SK-N-SH treated with all-trans-retinoic acid at 6 μM for 48 hours (cell line): ENCODE measurements at regions not wholly inside any gene's neighbourhood (a gene's known extent, or its start where the extent isn't known, plus 50 kb on each side); places are given as distances from the start of the nearest gene placed in this dataset.

Experiments
- ISL1 ChIP-seq: fragments of 250-450 bp; sonication (Bioruptor Pico); IDR thresholded peaks from 2 replicates; pipeline ENCODE4 v2.1.2; 2022; ENCODE audit warnings: mild to moderate bottlenecking, moderate library complexity
- RARB ChIP-seq: fragments of 250-450 bp; sonication (Bioruptor Pico); IDR thresholded peaks from 2 replicates; pipeline ENCODE4 v1.8.0; 2021; ENCODE audit warnings: mild to moderate bottlenecking, moderate library complexity
- TOX ChIP-seq: fragments of 250-450 bp; sonication (Bioruptor Pico); IDR thresholded peaks from 2 replicates; pipeline ENCODE4 v1.8.0; 2021; ENCODE audit warnings: mild to moderate bottlenecking, moderate library complexity, borderline replicate concordance
- ZFP3 ChIP-seq: fragments of 250-450 bp; sonication (Bioruptor Pico); IDR thresholded peaks from 2 replicates; pipeline ENCODE4 v1.5.0; 2020; ENCODE audit warnings: mild to moderate bottlenecking, moderate library complexity
- ZNF70 ChIP-seq: fragments of 450-650 bp; formaldehyde crosslinking; IDR thresholded peaks from 2 replicates; pipeline ENCODE4 v1.5.0; 2020; ENCODE audit warnings: mild to moderate bottlenecking, moderate library complexity
- TF ChIP-seq, protein P1 (sequence below): fragments of 250-450 bp; sonication (Bioruptor Pico); IDR thresholded peaks from 2 replicates; pipeline ENCODE4 v1.8.0; 2020; ENCODE audit warnings: mild to moderate bottlenecking, moderate library complexity, borderline replicate concordance
- TF ChIP-seq, protein P2 (sequence below): fragments of 250-450 bp; sonication (Bioruptor Pico); IDR thresholded peaks from 2 replicates; pipeline ENCODE4 v1.5.1; 2020; ENCODE audit warnings: low read depth, mild to moderate bottlenecking, moderate library complexity
- TF ChIP-seq, protein P3 (sequence below): fragments of 250-450 bp; sonication (Bioruptor Pico); IDR thresholded peaks from 2 replicates; pipeline ENCODE4 v1.5.1; 2021; ENCODE audit warnings: mild to moderate bottlenecking, moderate library complexity

DNA sequence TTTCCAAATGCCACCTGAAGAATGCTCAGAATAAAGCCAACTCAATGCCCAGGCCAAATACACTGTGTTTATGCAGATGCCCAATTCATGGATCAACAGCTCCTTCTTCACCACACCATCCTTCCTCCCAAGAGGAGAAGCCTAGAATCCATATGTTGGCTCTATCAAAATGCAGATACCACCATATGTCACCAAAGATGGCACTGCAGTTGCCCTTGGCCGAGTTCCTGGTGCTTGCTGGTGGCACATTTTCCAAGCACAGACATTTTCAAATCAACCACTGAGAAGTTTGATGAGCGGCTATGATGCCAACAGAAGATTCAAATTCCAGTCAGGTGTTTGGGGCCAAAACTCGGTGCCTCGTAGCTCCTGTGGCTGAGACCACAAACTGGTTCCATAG lies 430.3 kb downstream of the AJAP1 start:
- TF ChIP-seq ZNF70 (CRISPR knock-in tag) = no peak
- TF ChIP-seq, protein P1, sequence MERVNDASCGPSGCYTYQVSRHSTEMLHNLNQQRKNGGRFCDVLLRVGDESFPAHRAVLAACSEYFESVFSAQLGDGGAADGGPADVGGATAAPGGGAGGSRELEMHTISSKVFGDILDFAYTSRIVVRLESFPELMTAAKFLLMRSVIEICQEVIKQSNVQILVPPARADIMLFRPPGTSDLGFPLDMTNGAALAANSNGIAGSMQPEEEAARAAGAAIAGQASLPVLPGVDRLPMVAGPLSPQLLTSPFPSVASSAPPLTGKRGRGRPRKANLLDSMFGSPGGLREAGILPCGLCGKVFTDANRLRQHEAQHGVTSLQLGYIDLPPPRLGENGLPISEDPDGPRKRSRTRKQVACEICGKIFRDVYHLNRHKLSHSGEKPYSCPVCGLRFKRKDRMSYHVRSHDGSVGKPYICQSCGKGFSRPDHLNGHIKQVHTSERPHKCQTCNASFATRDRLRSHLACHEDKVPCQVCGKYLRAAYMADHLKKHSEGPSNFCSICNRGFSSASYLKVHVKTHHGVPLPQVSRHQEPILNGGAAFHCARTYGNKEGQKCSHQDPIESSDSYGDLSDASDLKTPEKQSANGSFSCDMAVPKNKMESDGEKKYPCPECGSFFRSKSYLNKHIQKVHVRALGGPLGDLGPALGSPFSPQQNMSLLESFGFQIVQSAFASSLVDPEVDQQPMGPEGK (CRISPR knock-in tag) = no peak
- TF ChIP-seq TOX (CRISPR knock-in tag) = no peak
- TF ChIP-seq, protein P2, sequence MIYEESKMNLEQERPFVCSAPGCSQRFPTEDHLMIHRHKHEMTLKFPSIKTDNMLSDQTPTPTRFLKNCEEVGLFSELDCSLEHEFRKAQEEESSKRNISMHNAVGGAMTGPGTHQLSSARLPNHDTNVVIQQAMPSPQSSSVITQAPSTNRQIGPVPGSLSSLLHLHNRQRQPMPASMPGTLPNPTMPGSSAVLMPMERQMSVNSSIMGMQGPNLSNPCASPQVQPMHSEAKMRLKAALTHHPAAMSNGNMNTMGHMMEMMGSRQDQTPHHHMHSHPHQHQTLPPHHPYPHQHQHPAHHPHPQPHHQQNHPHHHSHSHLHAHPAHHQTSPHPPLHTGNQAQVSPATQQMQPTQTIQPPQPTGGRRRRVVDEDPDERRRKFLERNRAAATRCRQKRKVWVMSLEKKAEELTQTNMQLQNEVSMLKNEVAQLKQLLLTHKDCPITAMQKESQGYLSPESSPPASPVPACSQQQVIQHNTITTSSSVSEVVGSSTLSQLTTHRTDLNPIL (CRISPR knock-in tag) = no peak
- no peak for TF ChIP-seq ZFP3
- TF ChIP-seq, protein P3, sequence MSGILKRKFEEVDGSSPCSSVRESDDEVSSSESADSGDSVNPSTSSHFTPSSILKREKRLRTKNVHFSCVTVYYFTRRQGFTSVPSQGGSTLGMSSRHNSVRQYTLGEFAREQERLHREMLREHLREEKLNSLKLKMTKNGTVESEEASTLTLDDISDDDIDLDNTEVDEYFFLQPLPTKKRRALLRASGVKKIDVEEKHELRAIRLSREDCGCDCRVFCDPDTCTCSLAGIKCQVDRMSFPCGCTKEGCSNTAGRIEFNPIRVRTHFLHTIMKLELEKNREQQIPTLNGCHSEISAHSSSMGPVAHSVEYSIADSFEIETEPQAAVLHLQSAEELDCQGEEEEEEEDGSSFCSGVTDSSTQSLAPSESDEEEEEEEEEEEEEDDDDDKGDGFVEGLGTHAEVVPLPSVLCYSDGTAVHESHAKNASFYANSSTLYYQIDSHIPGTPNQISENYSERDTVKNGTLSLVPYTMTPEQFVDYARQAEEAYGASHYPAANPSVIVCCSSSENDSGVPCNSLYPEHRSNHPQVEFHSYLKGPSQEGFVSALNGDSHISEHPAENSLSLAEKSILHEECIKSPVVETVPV = no peak
- TF ChIP-seq RARB (CRISPR knock-in tag) = no peak
- no peak for TF ChIP-seq ISL1 (CRISPR knock-in tag)
